ENCODE measurements at regions not wholly inside any gene's neighbourhood (a gene's known extent, or its start where the extent isn't known, plus 50 kb on each side); places are given as distances from the start of the nearest gene placed in this dataset.

DNA sequence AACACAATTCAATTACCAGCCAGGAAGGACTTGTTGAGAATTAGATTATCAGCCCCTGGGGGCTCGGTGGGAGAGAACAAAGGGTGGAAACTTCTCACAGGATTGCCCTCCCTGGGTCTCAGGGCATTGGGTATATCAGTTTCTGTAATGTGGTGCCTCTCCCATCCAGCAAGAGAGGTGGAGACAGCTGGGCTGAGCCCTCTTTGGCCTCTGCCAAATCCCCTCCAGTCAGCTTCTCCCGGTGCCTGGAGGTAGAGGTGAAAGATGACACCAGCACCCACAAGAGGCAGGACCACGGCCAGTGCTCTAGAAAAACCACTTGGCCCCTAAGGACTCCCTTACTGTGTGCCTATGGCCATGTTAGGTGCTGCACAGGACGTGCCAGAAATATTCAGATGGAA, 179.7 kb downstream of the HAUS1 start:
- TF ChIP-seq, protein P1, sequence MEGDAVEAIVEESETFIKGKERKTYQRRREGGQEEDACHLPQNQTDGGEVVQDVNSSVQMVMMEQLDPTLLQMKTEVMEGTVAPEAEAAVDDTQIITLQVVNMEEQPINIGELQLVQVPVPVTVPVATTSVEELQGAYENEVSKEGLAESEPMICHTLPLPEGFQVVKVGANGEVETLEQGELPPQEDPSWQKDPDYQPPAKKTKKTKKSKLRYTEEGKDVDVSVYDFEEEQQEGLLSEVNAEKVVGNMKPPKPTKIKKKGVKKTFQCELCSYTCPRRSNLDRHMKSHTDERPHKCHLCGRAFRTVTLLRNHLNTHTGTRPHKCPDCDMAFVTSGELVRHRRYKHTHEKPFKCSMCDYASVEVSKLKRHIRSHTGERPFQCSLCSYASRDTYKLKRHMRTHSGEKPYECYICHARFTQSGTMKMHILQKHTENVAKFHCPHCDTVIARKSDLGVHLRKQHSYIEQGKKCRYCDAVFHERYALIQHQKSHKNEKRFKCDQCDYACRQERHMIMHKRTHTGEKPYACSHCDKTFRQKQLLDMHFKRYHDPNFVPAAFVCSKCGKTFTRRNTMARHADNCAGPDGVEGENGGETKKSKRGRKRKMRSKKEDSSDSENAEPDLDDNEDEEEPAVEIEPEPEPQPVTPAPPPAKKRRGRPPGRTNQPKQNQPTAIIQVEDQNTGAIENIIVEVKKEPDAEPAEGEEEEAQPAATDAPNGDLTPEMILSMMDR (IDR thresholded peaks at IDR 0.05; ENCODE audit: unreplicated experiment), result no peak
- no peaks in the 10 kb centered on the region for H3K27me3 Mint-ChIP-seq (ENCODE audit: insufficient read depth, unreplicated experiment)
- H3K4me1 Mint-ChIP-seq (ENCODE audit: insufficient read depth, unreplicated experiment), result peaks cover 16% of the 10 kb centered on the region
- BruUV-seq (replicated peaks), result no TSS peak
- H3K9me3 Mint-ChIP-seq (ENCODE audit: unreplicated experiment), result no peaks in the 10 kb centered on the region
- no peak overlapping the region for H3K4me3 Mint-ChIP-seq (ENCODE audit: unreplicated experiment)
- CTCF ChIA-PET, result interaction anchor here (0.7 to 10.4 kb wide), 6 partner anchors 38 to 376 kb away, joined by 3 to 224 read pairs (median 19); partner anchors contain the start of gene LOXHD1
- intact Hi-C loops (cut with micrococcal nuclease), result loop anchor here (5.0 to 10.0 kb wide), 2 partner anchors 112 to 141 kb away; a partner anchor contains a TSS
- POLR2A ChIA-PET, result interaction anchor here (1.8 kb wide), 1 partner anchor 110 kb away, joined by 5 read pairs; a partner anchor contains a TSS
- no peaks in the 10 kb centered on the region for H3K36me3 Mint-ChIP-seq (ENCODE audit: insufficient read depth, unreplicated experiment)
- no peak for DNase-seq (ENCODE audit: unreplicated experiment)
- H3K27ac Mint-ChIP-seq (ENCODE audit: low read depth, unreplicated experiment), result no peak overlapping the region

DNA sequence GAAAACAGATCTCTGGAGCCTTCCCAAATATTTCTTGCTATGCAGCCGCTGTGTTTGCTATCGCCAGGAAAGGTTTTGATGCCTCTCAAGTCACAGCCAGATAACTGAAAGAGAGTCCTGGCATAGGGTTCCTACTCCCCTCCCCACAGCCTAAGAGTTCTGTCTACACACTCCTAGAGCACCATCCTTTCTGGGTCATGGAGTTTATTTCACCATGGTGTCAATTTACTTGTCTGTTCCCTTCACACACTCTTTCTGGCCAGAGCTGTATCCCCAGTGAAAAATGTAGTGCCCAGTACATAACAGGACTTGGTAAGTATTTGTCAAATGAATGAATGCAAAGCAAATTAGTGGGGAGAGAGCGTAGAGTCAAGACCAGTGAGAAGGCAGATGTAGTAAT, 185.3 kb downstream of the HAUS1 start:
- no peak overlapping the region for H3K4me3 Mint-ChIP-seq (ENCODE audit: unreplicated experiment)
- BruUV-seq (replicated peaks), result no TSS peak
- DNase-seq (ENCODE audit: unreplicated experiment), result no peak
- peaks cover 9% of the 10 kb centered on the region for H3K4me1 Mint-ChIP-seq (ENCODE audit: insufficient read depth, unreplicated experiment)
- H3K9me3 Mint-ChIP-seq (ENCODE audit: unreplicated experiment), result no peaks in the 10 kb centered on the region
- no peak overlapping the region for H3K27ac Mint-ChIP-seq (ENCODE audit: low read depth, unreplicated experiment)
- H3K36me3 Mint-ChIP-seq (ENCODE audit: insufficient read depth, unreplicated experiment), result no peaks in the 10 kb centered on the region
- TF ChIP-seq, protein P1 (IDR thresholded peaks at IDR 0.05; ENCODE audit: unreplicated experiment), result no peak
- CTCF ChIA-PET, result interaction anchor here (0.5 kb wide), 1 partner anchor 406 kb away, joined by 3 read pairs; no protein-coding TSS in a partner anchor
- POLR2A ChIA-PET, result no interaction called here
- intact Hi-C loops (cut with micrococcal nuclease), result loop anchor here (10.0 kb wide), 1 partner anchor 135 kb away; no protein-coding TSS in a partner anchor
- H3K27me3 Mint-ChIP-seq (ENCODE audit: insufficient read depth, unreplicated experiment), result no peaks in the 10 kb centered on the region

DNA sequence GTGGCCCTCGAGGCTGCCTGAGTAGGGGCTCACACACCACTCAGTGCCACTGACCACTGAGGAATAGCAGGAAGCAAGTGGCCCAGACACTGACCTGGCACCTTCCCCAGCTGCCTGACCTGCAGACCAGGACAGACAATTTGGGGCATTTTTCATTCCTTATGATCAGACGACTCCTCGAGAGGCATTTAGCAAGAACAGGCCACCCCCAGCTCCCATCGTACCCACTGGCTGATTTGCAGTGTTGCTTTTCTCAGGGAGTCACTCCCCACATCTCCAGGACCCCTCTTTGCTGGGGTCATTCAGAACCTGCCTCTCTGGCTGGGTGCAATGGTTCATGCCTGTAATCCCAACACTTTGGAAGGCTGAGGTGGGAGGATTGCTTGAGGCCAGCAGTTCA, 185.7 kb downstream of the HAUS1 start:
- TF ChIP-seq, protein P1 (IDR thresholded peaks at IDR 0.05; ENCODE audit: unreplicated experiment), result no peak
- POLR2A ChIA-PET, result no interaction called here
- Mint-ChIP-seq H3K4me3 (ENCODE audit: unreplicated experiment) (no peak overlapping the region), H3K27me3 (ENCODE audit: insufficient read depth, unreplicated experiment) (no peaks in the 10 kb centered on the region), H3K27ac (ENCODE audit: low read depth, unreplicated experiment) (no peak overlapping the region), H3K9me3 (ENCODE audit: unreplicated experiment) (no peaks in the 10 kb centered on the region), H3K36me3 (ENCODE audit: insufficient read depth, unreplicated experiment) (no peaks in the 10 kb centered on the region), H3K4me1 (ENCODE audit: insufficient read depth, unreplicated experiment) (peaks cover 9% of the 10 kb centered on the region)
- CTCF ChIA-PET, result no interaction called here
- BruUV-seq (replicated peaks), result no TSS peak
- intact Hi-C loops (cut with micrococcal nuclease), result loop anchor here (10.0 kb wide), 1 partner anchor 135 kb away; no protein-coding TSS in a partner anchor
- no peak for DNase-seq (ENCODE audit: unreplicated experiment)

DNA sequence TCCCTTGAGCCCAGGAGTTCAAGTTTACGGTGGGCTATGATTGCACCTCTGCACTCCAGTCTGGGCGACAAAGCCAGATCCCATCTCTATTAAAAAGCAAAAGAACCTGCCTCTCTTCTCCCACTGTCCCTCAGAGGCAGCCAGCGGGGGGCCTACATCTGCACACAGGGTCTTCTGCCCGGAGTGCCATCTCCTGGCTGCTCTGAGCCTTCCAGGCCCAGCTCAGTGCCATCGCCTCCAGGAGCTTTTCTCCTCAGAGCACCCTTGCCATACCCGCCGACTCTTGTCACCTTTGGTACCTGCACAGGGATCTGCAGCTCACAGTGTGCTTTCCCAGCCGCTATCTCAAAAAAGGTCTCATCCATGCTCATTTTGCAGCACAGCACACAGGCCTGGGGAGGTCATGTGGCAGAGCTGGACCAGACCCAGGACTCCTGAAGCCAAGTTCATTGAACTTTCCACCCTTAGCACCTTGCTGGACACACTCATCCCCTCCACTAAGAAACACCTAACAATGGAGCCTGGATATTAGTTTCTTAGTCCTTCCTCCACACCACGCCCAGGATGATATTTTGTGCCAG, 186.3 kb downstream of the HAUS1 start:
- BruUV-seq (replicated peaks), result no TSS peak
- Mint-ChIP-seq H3K27ac (ENCODE audit: low read depth, unreplicated experiment) (no peak overlapping the region), H3K27me3 (ENCODE audit: insufficient read depth, unreplicated experiment) (no peaks in the 10 kb centered on the region), H3K9me3 (ENCODE audit: unreplicated experiment) (no peaks in the 10 kb centered on the region), H3K4me1 (ENCODE audit: insufficient read depth, unreplicated experiment) (peaks cover 9% of the 10 kb centered on the region), H3K4me3 (ENCODE audit: unreplicated experiment) (no peak overlapping the region), H3K36me3 (ENCODE audit: insufficient read depth, unreplicated experiment) (no peaks in the 10 kb centered on the region)
- CTCF ChIA-PET, result interaction anchor here (2.1 kb wide), 1 partner anchor 11 kb away, joined by 7 read pairs; no protein-coding TSS in a partner anchor
- POLR2A ChIA-PET, result no interaction called here
- no peak for DNase-seq (ENCODE audit: unreplicated experiment)
- intact Hi-C loops (cut with micrococcal nuclease), result no loop called here
- TF ChIP-seq, protein P1 (IDR thresholded peaks at IDR 0.05; ENCODE audit: unreplicated experiment), result no peak
